Gastroesophageal sphincter (tissue), 4 donors: ENCODE measurements at regions not wholly inside any gene's neighbourhood (a gene's known extent, or its start where the extent isn't known, plus 50 kb on each side); places are given as distances from the start of the nearest gene placed in this dataset.

Experiments used
- ATAC-seq: fragments of 150-250 bp; one replicate; pipeline ENCODE4 v1.9.1; 2016; ENCODE audit warnings: mild to moderate bottlenecking, moderate library complexity
- H3K27ac ChIP-seq, 4 donors: fragments of 200-600 bp; sonication (generic) in 3 of 4; 1 replicate in 3 of 4; 2 replicates in 1 of 4; pipeline ENCODE4 v1.5.1; 2016 to 2019
- H3K27me3 ChIP-seq: fragments of 200-600 bp; sonication (generic); one replicate; pipeline ENCODE4 v1.5.1; 2019
- H3K36me3 ChIP-seq, 2 donors: fragments of 200-600 bp; sonication (generic); one replicate each; pipeline ENCODE4 v1.5.1; 2019; ENCODE audit warnings: control low read depth in 1 of 2
- H3K4me1 ChIP-seq, 3 donors: fragments of 200-600 bp; sonication (generic); 1 replicate in 2 of 3; 2 replicates in 1 of 3; pipeline ENCODE4 v1.5.1; 2016 to 2019; ENCODE audit warnings: control low read depth in 2 of 3
- H3K4me3 ChIP-seq, 2 donors: fragments of 200-600 bp; sonication (generic); one replicate each; pipeline ENCODE4 v1.5.1; 2019; ENCODE audit warnings: mild to moderate bottlenecking in 1 of 2, moderate library complexity in 1 of 2
- H3K9me3 ChIP-seq, 3 donors: fragments of 200-600 bp; sonication (generic); one replicate each; pipeline ENCODE4 v1.5.1; 2017 to 2019; ENCODE audit warnings: control low read depth in 2 of 3
- EP300 ChIP-seq: sonication (generic); formaldehyde crosslinking; IDR thresholded peaks from one replicate; pipeline ENCODE4 v1.6.1; 2017; ENCODE audit warnings: antibody characterized with exemption, mild to moderate bottlenecking
- POLR2A ChIP-seq, 2 donors: fragments of 450-650 bp; IDR thresholded peaks; one replicate each; pipeline ENCODE4 v1.6.1; 2017; ENCODE audit warnings: antibody characterized with exemption in 2 of 2, mild to moderate bottlenecking in 2 of 2, moderate library complexity in 1 of 2
- POLR2AphosphoS5 ChIP-seq: sonication (generic); formaldehyde crosslinking; IDR thresholded peaks from one replicate; pipeline ENCODE4 v1.6.1; 2017; ENCODE audit warnings: antibody characterized with exemption
- WGBS, 2 donors: methylation state at CpG; one replicate each; pipeline ENCODE4 v1.1.5; 2018; ENCODE audit warnings: low coverage in 1 of 2; 5-methylcytosine and 5-hydroxymethylcytosine counted together
- TF ChIP-seq, protein P1 (sequence below), 4 experiments: fragments of 200-600 bp in 2 of 4; fragments of 450-650 bp in 2 of 4; sonication (generic) in 1 of 4; IDR thresholded peaks; one replicate each; pipeline ENCODE4 v1.5.1; 2017 to 2019; ENCODE audit warnings: antibody characterized with exemption in 4 of 4, mild to moderate bottlenecking in 2 of 4, moderate library complexity in 2 of 4

DNA sequence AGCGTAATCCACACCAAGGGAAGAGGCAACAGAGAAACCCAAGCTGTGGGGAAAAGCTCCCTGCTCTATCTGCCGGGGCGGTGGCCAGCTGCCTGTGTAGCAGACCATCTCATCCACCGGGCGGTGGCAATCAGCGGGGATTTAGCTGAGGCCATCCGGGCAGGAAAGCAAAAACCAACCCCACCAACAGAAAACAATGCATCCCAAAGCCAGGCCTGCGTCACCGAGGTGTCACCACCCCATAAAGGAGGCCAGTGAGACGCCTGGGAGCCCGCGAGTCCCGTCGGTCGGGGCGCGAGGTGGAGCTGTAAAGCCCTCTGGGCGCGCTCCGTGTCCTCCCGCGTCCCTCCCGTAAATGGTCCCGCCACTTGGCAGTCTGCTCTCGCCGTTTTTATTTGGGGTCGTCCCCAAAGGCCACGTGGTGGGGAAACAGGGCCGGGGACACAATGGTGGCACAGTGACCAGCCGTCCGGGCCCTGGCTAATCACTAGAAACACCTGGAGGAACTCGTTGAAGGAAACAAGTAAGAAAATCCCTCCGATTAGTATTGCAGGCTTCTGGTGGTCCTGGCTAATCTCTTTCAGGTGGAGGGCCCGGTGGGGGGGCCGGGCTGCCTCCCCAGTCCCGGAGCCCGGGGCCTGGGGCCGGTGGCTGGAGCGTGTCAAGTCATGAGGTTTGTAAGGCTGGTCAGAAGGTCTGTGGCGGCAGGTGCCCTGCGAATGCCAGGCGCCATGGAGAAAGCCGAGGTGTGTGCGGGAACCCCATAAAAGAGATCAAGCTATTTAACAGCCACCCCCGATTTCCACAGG, 94.7 kb upstream of the GSC start:
- Histone ChIP-seq H3K9me3 (no peaks in the 10 kb centered on the region), H3K27me3 (peaks cover 52% of the 10 kb centered on the region), H3K4me1 (no peaks in the 10 kb centered on the region), H3K36me3 (no peaks in the 10 kb centered on the region), H3K27ac (no peak overlapping the region), H3K4me3 (no peak overlapping the region)
- ATAC-seq = no peak
- TF ChIP-seq POLR2AphosphoS5 = no peak
- no peak for TF ChIP-seq POLR2A (IDR thresholded peaks at IDR 0.05)
- TF ChIP-seq EP300 = no peak
- TF ChIP-seq, protein P1, sequence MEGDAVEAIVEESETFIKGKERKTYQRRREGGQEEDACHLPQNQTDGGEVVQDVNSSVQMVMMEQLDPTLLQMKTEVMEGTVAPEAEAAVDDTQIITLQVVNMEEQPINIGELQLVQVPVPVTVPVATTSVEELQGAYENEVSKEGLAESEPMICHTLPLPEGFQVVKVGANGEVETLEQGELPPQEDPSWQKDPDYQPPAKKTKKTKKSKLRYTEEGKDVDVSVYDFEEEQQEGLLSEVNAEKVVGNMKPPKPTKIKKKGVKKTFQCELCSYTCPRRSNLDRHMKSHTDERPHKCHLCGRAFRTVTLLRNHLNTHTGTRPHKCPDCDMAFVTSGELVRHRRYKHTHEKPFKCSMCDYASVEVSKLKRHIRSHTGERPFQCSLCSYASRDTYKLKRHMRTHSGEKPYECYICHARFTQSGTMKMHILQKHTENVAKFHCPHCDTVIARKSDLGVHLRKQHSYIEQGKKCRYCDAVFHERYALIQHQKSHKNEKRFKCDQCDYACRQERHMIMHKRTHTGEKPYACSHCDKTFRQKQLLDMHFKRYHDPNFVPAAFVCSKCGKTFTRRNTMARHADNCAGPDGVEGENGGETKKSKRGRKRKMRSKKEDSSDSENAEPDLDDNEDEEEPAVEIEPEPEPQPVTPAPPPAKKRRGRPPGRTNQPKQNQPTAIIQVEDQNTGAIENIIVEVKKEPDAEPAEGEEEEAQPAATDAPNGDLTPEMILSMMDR (IDR thresholded peaks at IDR 0.05) = no peak
- WGBS, 2 donors = 33 to 36% methylated on average over 1 to 13 of the region's 45 CpGs

DNA sequence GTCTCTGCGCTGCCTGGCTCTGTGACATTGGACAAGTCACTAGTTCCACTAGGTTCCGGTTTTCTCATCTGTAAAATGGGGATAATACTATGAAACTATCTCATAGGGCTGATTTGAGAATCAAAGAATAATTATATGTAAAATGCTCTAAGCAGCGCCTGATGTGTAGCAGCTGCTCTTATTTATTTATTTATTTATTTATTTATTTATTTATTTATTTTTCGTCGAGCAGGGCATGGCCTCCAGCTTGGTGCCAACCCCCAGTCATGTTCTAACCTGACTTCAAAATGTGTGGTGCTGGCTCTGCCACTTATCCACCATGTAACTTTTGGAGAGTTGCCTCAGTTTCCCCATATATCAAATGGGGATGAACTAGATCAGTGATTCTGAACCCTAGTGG, 93.5 kb upstream of the GSC start:
- Histone ChIP-seq H3K27ac (no peak overlapping the region), H3K4me3 (no peak overlapping the region), H3K4me1 (no peaks in the 10 kb centered on the region), H3K36me3 (no peaks in the 10 kb centered on the region), H3K9me3 (no peaks in the 10 kb centered on the region), H3K27me3 (peaks cover 48% of the 10 kb centered on the region)
- WGBS, 2 donors = 95 to 98% methylated on average over 4 to 5 of the region's 5 CpGs
- no peak for ATAC-seq
- TF ChIP-seq POLR2A (IDR thresholded peaks at IDR 0.05) (no peak), EP300 (no peak), POLR2AphosphoS5 (no peak)
- TF ChIP-seq, protein P1 (IDR thresholded peaks at IDR 0.05) = no peak

DNA sequence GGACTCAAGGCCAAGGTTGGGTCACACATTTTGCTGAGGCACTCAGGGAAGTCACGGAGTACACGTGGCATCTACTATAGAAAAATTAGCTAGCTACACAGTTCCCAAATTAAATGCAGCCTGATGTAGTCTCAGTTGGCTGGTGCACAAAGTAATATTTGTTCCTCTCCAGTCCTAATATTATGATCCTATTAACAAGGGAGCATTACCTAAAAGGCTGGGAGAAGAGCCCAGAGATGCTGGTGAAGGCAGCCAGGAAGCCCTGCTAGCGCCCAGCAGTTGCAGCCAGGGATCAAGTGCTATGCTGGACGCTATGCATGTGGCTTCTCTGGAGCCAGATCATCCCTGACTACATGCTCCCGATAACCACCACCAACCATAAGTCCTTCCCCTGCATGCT, 88.0 kb upstream of the GSC start:
- ATAC-seq = no peak
- no peaks in the 10 kb centered on the region for H3K4me1 ChIP-seq
- no peak overlapping the region for H3K4me3 ChIP-seq
- no peaks in the 10 kb centered on the region for H3K36me3 ChIP-seq
- peaks cover 17% of the 10 kb centered on the region for H3K27me3 ChIP-seq
- TF ChIP-seq, protein P1 (IDR thresholded peaks at IDR 0.05) = no peak
- no peak for TF ChIP-seq EP300
- TF ChIP-seq POLR2AphosphoS5 = no peak
- TF ChIP-seq POLR2A (IDR thresholded peaks at IDR 0.05) = no peak
- no peak overlapping the region for H3K27ac ChIP-seq
- WGBS, 2 donors = 58 to 70% methylated on average over 2 to 3 of the region's 5 CpGs
- peaks cover 0 to 10% (median 0%) of the 10 kb centered on the region in 3 donors for H3K9me3 ChIP-seq

DNA sequence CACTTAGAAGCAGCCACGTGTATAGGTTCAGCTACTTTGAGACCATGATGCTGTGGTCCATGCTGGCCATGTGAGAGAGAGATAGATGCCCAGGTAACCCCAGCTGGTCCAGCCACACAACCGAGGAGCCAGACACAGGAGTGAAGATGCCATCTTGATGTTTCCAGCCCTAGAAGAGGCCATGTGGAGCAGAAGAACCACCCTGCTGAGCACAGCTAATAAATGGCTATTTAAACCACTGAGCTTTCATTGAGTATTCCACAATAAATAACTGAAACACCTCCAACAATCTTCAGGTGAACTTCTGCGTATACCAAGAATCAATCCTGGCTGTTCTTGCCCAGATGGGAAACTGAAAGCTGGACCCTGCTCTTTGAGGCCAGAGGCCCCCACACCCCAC, 84.0 kb upstream of the GSC start:
- TF ChIP-seq POLR2AphosphoS5 (no peak), POLR2A (IDR thresholded peaks at IDR 0.05) (no peak), EP300 (no peak)
- TF ChIP-seq, protein P1 (IDR thresholded peaks at IDR 0.05) = no peak
- Histone ChIP-seq H3K4me1 (peaks cover 0 to 9% (median 0%) of the 10 kb centered on the region in 3 donors), H3K27ac (no peak overlapping the region), H3K36me3 (no peaks in the 10 kb centered on the region), H3K4me3 (no peak overlapping the region), H3K27me3 (no peaks in the 10 kb centered on the region), H3K9me3 (peaks cover 0 to 10% (median 0%) of the 10 kb centered on the region in 3 donors)
- 60 to 81% methylated on average over 1 to 3 of the region's 3 CpGs for WGBS, 2 donors
- ATAC-seq = no peak
